AG08396 (cell line): ENCODE measurements at regions not wholly inside any gene's neighbourhood (a gene's known extent, or its start where the extent isn't known, plus 50 kb on each side); places are given as distances from the start of the nearest gene placed in this dataset.
A peak's percentile ranks its signal among the peaks of the same experiment; 100 is the strongest.

Source experiments
- DNase-seq: peaks from one replicate; pipeline ENCODE4 v3.0.0; 2012; ENCODE audit warnings: low spot score, mixed read lengths

- DNase-seq = no peak
Observed at GRCh38 chr22:46066691-46067090, 83.6 kb upstream of the PPARA start.

DNA sequence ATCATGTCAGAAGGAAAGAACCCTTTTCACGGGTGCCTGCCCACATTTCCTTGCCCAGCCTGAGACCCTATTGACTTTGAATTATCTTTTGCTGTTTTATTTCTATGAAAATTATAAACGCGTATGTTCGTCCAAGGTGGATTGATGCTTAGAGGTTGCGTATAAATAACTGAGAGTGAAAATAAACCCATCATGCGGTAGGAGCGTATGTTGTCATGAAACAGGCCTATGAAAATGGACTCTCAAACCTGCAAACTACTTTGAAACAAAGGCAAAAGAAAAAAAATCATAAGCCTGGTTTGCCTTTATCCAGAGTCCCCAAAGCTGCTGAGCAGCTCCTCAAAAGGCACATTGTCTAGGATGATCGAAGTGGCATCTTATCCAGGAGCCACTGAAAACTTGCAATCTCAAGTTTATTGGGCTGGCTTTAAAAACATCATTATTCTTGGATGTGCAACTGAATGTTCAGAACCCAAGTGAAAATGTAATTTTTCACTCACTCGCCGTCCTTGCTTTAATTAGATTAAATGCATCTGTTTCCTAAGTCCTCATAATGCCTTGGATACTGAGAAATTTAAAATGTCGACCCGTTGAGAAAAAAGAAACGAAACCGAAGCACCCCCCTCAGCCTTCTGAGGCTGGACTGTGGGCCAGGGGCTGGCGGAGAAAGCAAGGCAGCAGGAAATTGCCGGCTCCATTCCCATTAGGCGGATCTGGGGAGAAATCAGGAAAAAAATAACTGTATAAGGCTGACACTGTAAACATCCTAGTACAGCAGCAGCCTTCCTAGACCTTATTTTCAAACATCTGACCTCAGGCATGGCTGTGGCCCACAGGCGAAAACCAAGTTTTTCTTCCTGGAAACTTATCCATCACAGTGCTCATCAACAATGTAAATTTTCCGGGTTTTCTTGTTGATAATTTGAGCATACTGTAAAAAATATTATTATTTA, 82.9 kb upstream of the PPARA start:
- DNase-seq = no peak

DNA sequence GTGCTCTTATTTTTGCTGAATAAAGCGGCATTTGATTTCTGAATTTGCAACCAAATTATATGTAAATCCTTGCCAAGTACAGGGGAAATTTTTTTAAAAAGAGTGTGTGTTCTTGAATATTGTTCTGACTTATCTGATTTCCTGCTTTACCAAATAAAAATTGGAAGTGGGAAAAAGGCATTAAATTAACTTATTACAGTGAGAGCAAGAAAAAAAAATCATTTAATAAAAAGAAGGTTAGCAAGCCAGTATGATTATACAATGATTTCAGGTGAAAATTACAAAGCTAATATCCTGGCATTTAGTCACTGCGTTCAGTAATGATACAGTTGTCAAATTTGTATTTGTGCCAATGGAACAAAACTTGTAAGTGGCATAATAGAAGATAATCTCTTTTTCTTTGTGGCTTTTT, 82.1 kb upstream of the PPARA start:
- no peak for DNase-seq

- no peak for DNase-seq
Observed at GRCh38 chr22:46068593-46069491, 81.5 kb upstream of the PPARA start.

GRCh38 chr22:46069521-46070214, 80.7 kb upstream of the PPARA start:
- DNase-seq = peak; percentile 78

DNA sequence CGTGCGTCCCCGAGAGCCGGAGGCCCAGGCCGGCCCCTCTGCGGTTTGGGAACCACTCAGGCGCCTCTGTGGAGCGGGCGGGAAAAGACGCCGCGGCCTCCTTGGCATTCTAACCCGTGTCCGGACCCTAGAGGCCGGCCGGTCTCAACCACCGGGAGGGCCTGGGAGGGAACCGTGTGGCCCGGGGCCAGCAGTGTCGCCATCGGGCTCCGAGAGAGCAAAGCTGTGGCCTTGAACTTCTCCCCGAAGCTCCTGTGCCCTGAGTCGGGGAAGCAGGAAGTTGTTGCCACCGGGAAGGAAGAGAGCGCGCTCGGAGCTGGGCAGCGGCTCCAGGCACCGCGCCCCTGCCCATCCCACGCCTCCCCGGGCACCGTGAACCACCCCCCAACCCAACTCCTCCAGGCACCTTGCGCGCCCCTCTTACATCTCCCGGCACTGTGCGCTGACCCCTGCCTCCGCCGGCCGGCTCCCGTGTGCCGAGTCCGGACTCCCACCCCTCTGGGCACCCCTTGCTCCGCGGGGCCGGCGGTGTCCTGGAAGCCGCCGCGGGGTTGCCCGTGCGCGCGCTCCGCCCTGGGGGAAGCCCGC, 80.0 kb upstream of the PPARA start:
- no peak for DNase-seq

- peak; percentile 79 for DNase-seq
Observed at GRCh38 chr22:46070803-46071450, 79.4 kb upstream of the PPARA start.

DNA sequence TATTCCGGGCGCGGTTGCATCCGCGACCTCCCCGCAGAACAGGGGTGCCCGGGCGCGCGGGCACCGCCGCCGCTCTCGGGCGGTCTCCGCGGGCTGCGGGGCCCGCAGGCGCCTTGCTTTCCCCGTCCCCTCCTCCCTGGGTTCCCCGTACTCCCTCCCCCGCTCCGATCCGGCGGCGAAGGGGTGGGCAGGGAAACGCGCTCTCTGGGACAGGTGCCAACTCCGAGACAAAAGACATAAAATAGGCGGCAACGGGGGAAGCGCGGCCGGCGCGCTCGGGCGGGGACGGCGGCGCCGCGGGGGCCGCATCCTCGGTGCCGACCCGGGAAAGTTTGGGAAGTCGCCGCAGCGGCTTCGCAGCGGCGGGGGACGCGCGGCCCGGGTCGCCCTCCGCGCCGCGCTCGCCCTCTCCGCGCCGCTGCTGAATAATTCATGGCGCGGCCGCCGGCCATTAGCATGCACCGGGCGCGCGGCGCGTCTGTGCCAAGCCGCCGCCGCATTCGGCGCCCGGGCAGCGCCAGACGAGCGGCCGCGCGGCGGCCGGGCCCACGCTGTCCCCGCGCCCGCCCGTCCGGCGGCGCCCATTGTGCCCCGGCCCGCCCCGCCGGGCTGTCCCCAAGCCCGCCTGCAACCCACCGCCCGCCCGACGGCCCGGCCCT, 78.7 kb upstream of the PPARA start:
- peak; percentile 88 for DNase-seq

- DNase-seq = no peak
Observed at GRCh38 chr22:46072110-46072881, 78.0 kb upstream of the PPARA start.

GRCh38 chr22:46072981-46073682, 77.2 kb upstream of the PPARA start:
- DNase-seq = no peak

DNA sequence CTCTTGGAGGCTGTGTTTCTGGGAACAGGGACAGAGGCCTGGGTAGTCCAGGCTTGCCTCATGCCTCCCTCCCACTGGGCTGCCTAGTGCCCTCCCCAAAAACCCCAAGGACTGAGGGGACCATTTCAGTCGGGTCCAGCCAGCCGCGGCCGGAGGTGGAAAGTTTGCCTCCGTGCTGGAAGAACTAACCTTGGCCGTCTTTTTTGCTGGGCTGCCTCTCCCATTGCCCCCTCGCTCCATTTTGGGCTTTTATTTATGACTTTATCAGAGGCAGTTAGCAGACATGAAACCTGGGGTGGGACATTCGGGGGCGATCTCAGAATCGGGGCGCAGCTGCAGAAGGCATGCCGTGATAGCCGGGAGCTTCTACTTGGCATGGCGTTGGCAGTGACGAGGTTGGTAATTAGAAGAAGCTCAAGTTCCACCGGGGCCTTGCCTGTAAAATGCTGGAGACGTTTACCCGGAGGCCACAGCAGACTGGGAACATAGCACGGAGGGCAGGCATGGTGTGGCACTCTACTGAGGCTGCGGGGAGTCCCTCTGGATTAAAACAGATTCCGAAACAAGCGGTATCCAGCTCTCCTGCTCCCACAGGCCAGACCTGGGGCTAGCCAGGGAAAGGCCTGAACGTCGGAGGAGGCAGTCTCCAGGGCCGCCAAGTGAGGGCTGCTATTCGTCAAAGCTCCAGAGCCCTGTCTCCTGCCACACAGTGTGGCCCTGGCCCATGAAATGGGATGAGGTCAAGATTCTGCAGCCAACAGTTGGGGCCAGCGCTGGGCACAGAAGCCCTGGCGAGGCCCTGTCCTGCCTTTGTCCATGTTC, 76.4 kb upstream of the PPARA start:
- DNase-seq = no peak

GRCh38 chr22:46074771-46075551, 75.4 kb upstream of the PPARA start:
- DNase-seq = no peak

GRCh38 chr22:46075764-46076531, 74.4 kb upstream of the PPARA start:
- DNase-seq = no peak

DNA sequence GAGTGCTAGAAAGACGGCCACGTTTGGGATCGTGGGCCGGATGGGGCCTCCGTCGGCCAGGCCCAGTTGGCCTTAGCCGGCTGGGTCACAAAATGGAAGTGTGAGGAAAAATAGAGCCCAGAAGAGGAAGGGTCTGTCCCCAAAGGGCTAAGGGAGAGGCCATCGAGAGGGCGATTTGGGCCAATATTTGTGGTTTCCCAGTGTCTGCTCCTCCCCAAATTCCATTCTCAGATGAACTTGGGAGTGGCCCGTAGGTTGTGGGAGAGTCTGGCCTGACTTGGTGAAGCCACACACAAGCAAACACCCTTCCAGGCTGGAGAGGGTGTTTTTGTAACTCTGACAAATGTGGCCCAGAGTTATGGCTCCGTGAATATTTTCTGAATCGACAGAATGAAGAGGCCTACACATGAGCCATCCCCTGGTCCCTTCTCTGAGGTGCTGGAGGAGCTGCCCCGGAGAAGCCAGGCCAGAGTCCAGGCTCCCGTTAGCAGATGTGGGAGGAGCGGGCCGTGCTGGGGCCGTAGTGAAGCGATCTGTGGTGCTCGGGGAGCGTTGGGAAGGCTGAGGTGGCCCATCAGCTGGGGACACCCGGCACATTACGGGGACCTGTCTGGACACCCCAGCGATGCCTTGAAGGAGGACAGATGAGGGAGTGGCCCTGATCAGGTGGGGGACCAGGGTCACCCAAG, 73.5 kb upstream of the PPARA start:
- peak; percentile 72 for DNase-seq

- DNase-seq = no peak
Observed at GRCh38 chr22:46077669-46078099, 72.6 kb upstream of the PPARA start.
